ENCODE measurements at regions not wholly inside any gene's neighbourhood (a gene's known extent, or its start where the extent isn't known, plus 50 kb on each side); places are given as distances from the start of the nearest gene placed in this dataset.
A peak's percentile ranks its signal among the peaks of the same experiment; 100 is the strongest.

GRCh38 chr2:15058015-15058720 is 425.7 kb downstream of the LRATD1 start:
- H3K9me3 Mint-ChIP-seq, result peaks cover 0 to 10% (median 0%) of the 10 kb centered on the region in 9 donors
- no peak overlapping the region for H3K4me3 Mint-ChIP-seq
- no peak overlapping the region for H3K27ac Mint-ChIP-seq
- H3K27me3 Mint-ChIP-seq, result peaks cover 2 to 22% (median 12%) of the 10 kb centered on the region in 5 donors
- POLR2A ChIA-PET, result no interaction called here
- no peaks in the 10 kb centered on the region for H3K4me1 Mint-ChIP-seq
- H3K36me3 Mint-ChIP-seq, result no peaks in the 10 kb centered on the region
- ATAC-seq (no peak), DNase-seq (no peak)

GRCh38 chr2:15058721-15059157 is 426.2 kb downstream of the LRATD1 start:
- peaks cover 2 to 22% (median 12%) of the 10 kb centered on the region in 5 donors for H3K27me3 Mint-ChIP-seq
- DNase-seq, result no peak
- H3K9me3 Mint-ChIP-seq, result peaks cover 0 to 10% (median 2%) of the 10 kb centered on the region in 9 donors
- no peaks in the 10 kb centered on the region for H3K4me1 Mint-ChIP-seq
- no peak for ATAC-seq
- POLR2A ChIA-PET, result no interaction called here
- no peak overlapping the region for H3K4me3 Mint-ChIP-seq
- no peaks in the 10 kb centered on the region for H3K36me3 Mint-ChIP-seq
- no peak overlapping the region for H3K27ac Mint-ChIP-seq

GRCh38 chr2:15059870-15060512 is 427.5 kb downstream of the LRATD1 start:
- H3K27me3 Mint-ChIP-seq, result peaks cover under 1 to 18% (median 12%) of the 10 kb centered on the region in 5 donors
- DNase-seq (no peak), ATAC-seq (no peak)
- H3K4me1 Mint-ChIP-seq, result no peaks in the 10 kb centered on the region
- H3K4me3 Mint-ChIP-seq, result no peak overlapping the region
- peaks cover 0 to 16% (median 2%) of the 10 kb centered on the region in 9 donors for H3K9me3 Mint-ChIP-seq
- POLR2A ChIA-PET, result no interaction called here
- H3K27ac Mint-ChIP-seq, result no peak overlapping the region
- no peaks in the 10 kb centered on the region for H3K36me3 Mint-ChIP-seq

DNA sequence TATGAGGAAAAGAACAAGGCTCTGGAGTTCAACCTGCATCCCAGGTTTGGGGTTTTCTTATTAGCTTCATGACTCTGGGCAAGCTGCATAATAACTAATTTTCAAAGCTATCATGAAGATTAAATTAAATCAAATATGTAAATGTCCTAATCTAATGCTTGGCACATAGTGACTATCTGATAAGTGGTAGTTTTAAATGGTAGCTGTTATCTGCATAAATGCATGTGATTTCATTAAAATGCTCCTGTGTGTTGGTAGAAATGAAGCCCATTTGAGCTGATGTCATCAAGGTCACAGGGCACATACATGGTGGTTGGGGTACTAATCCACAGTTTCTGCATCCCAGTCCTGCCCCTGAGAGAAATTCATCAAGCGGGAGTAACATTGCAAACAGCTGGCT is 428.8 kb downstream of the LRATD1 start:
- H3K36me3 Mint-ChIP-seq, result peaks cover 0 to 6% (median 0%) of the 10 kb centered on the region in 3 donors
- no peak overlapping the region for H3K27ac Mint-ChIP-seq
- H3K9me3 Mint-ChIP-seq, result peaks cover 0 to 28% (median 5%) of the 10 kb centered on the region in 9 donors
- no peak for DNase-seq
- ATAC-seq, result no peak
- H3K27me3 Mint-ChIP-seq, result peaks cover 0 to 17% (median 8%) of the 10 kb centered on the region in 5 donors
- H3K4me3 Mint-ChIP-seq, result no peak overlapping the region
- H3K4me1 Mint-ChIP-seq, result no peaks in the 10 kb centered on the region
- POLR2A ChIA-PET, result no interaction called here

- Mint-ChIP-seq H3K27me3 (peaks cover 0 to 17% (median 4%) of the 10 kb centered on the region in 5 donors), H3K27ac (no peak overlapping the region), H3K36me3 (peaks cover 0 to 7% (median 0%) of the 10 kb centered on the region in 3 donors), H3K4me1 (no peaks in the 10 kb centered on the region), H3K4me3 (no peak overlapping the region), H3K9me3 (peaks cover 0 to 29% (median 7%) of the 10 kb centered on the region in 9 donors)
- ATAC-seq, result no peak
- no peak for DNase-seq
- POLR2A ChIA-PET, result no interaction called here
These were observed 433.6 kb downstream of the LRATD1 start for GRCh38 chr2:15066138-15066537.

- Mint-ChIP-seq H3K9me3 (peaks cover 0 to 22% (median 4%) of the 10 kb centered on the region in 9 donors), H3K4me1 (no peaks in the 10 kb centered on the region), H3K4me3 (no peak overlapping the region), H3K36me3 (peaks cover 0 to 7% (median 0%) of the 10 kb centered on the region in 3 donors), H3K27ac (no peak overlapping the region), H3K27me3 (peaks cover 0 to 3% (median 0%) of the 10 kb centered on the region in 5 donors)
- ATAC-seq (no peak), DNase-seq (no peak)
- POLR2A ChIA-PET, result interaction anchor here (0.7 kb wide), 1 partner anchor 760 kb away, joined by 3 read pairs; no protein-coding TSS in a partner anchor
These were observed 436.6 kb downstream of the LRATD1 start for GRCh38 chr2:15069149-15069548.

DNA sequence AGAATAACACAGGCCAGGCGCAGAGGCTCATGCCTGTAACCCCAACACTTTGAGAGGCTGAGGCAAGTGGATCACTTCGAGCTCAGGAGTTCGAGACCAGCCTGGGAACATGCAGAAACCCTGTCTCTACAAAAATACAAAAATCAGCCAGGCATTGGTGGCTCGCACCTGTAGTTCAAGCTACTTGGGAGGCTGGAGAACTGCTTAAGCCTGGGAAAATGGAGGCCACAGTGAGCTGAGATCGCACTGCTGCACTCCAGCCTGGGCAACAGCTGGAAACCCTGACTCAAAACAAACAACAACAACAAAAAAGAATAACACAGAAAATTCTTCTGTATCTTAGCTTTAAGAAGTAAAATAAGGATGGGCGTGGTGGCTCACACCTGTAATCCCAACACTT is 440.3 kb downstream of the LRATD1 start:
- Mint-ChIP-seq H3K27me3 (peaks cover 0 to 3% (median 0%) of the 10 kb centered on the region in 5 donors), H3K4me3 (no peak overlapping the region), H3K9me3 (peaks cover 0 to 6% (median 0%) of the 10 kb centered on the region in 9 donors), H3K4me1 (no peaks in the 10 kb centered on the region), H3K27ac (no peak overlapping the region), H3K36me3 (no peaks in the 10 kb centered on the region)
- no peak for ATAC-seq
- POLR2A ChIA-PET, result no interaction called here
- DNase-seq, result no peak

DNA sequence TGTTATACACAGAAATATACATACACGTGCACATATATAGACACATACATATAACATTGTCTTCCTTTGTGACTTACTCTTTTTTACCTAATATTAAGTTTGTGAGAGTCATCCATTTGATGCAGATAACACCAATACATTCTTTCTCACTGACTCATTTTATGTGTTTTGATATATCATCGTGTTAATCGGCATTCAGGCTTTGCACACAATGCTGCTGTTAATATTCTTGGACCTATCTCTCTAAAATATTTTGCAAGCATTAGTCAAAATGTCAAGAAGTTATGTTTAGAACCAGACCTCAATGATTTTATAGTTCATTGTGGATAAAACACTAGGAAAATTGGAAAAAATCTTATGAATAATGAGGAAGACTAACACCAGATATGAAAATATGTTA is 441.1 kb downstream of the LRATD1 start:
- H3K36me3 Mint-ChIP-seq, result no peaks in the 10 kb centered on the region
- no peak for DNase-seq
- no peak overlapping the region for H3K27ac Mint-ChIP-seq
- no peak for ATAC-seq
- peaks cover 0 to 6% (median 0%) of the 10 kb centered on the region in 9 donors for H3K9me3 Mint-ChIP-seq
- POLR2A ChIA-PET, result no interaction called here
- no peak overlapping the region for H3K4me3 Mint-ChIP-seq
- no peaks in the 10 kb centered on the region for H3K4me1 Mint-ChIP-seq
- peaks cover 0 to 3% (median 0%) of the 10 kb centered on the region in 5 donors for H3K27me3 Mint-ChIP-seq

DNA sequence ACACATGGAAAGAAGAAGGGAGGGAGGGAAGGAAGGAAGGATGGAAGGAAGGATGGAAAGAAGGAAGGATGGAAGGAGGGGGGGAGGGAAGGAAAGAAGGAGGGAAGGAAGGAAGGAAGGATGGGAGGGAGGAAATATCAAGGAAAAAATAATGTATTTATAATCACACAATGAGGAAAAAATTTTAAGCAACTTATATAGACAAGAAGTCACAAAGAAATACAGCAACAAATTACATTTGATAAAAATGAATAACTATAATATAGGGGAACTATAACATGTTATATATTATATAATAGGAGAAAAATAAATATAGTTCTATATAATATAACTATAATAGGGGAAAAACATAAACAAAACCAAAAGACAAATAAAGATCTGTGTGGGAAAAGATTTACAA is 441.8 kb downstream of the LRATD1 start:
- Mint-ChIP-seq H3K4me1 (no peaks in the 10 kb centered on the region), H3K27ac (no peak overlapping the region), H3K27me3 (peaks cover 0 to 3% (median 0%) of the 10 kb centered on the region in 5 donors), H3K9me3 (peaks cover 0 to 6% (median 0%) of the 10 kb centered on the region in 9 donors), H3K36me3 (no peaks in the 10 kb centered on the region), H3K4me3 (no peak overlapping the region)
- POLR2A ChIA-PET, result no interaction called here
- no peak for DNase-seq
- ATAC-seq, result no peak

DNA sequence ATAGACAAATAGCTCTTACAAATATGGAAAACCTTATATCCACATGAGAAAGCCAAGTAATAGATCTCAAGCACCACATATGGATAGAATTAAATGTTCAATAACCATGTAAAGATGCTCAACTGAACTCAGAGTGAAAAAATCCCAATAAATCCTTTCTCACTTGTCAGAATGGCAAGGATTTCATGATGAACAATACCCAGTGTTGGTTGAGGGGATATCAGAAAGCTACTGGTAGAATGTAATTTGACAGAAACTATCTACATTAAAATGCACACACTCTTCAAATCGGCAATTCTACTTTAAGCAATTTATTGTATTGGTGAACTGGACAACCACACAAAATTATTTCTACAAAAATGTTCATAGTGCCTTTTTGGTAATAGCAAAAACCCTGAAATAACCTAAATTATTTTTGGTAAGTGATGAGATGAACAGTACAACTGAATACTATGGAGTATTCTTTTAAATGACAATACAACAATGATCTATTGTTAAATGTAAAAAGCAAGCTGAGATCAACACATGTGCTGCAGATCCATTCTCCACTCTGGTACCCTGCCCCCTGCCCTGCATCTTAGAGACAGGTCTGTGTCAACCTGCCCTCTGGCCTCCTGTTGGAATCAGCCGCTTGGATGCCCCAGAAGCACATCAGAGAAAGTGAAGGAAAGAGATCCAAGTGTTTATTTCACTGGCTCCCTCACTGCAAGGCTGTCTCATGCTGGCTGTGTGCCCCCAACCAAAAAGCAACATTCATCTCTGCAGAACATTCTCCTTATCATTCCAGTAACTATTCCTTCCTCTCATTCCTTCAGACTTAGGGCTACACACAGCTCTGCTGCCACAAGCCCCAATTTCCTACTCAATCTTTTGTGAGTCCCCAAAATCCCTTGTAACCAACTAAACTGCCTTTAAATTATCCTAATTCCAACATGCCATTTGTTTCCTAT is 442.5 kb downstream of the LRATD1 start:
- no peak overlapping the region for H3K27ac Mint-ChIP-seq
- H3K9me3 Mint-ChIP-seq, result peaks cover 0 to 6% (median 0%) of the 10 kb centered on the region in 9 donors
- no peaks in the 10 kb centered on the region for H3K4me1 Mint-ChIP-seq
- no peak overlapping the region for H3K4me3 Mint-ChIP-seq
- H3K36me3 Mint-ChIP-seq, result no peaks in the 10 kb centered on the region
- POLR2A ChIA-PET, result no interaction called here
- peaks cover 0 to 6% (median 0%) of the 10 kb centered on the region in 5 donors for H3K27me3 Mint-ChIP-seq
- DNase-seq (no peak), ATAC-seq (no peak)

- DNase-seq, result no peak
- H3K9me3 Mint-ChIP-seq, result peaks cover 0 to 6% (median 0%) of the 10 kb centered on the region in 9 donors
- POLR2A ChIA-PET, result no interaction called here
- no peak overlapping the region for H3K4me3 Mint-ChIP-seq
- no peak for ATAC-seq
- H3K4me1 Mint-ChIP-seq, result no peaks in the 10 kb centered on the region
- H3K27ac Mint-ChIP-seq, result no peak overlapping the region
- H3K27me3 Mint-ChIP-seq, result peaks cover 0 to 4% (median 2%) of the 10 kb centered on the region in 5 donors
- H3K36me3 Mint-ChIP-seq, result no peaks in the 10 kb centered on the region
These were observed 444.2 kb downstream of the LRATD1 start for GRCh38 chr2:15076668-15077067.

- POLR2A ChIA-PET, result no interaction called here
- H3K4me3 Mint-ChIP-seq, result no peak overlapping the region
- H3K36me3 Mint-ChIP-seq, result no peaks in the 10 kb centered on the region
- peaks cover 0 to 6% (median 0%) of the 10 kb centered on the region in 9 donors for H3K9me3 Mint-ChIP-seq
- DNase-seq (no peak), ATAC-seq (no peak)
- H3K27me3 Mint-ChIP-seq, result peaks cover 0 to 12% (median 3%) of the 10 kb centered on the region in 5 donors
- H3K27ac Mint-ChIP-seq, result peak overlapping the region in 1 of 10 donors; percentile 40
- H3K4me1 Mint-ChIP-seq, result no peaks in the 10 kb centered on the region
These were observed 448.8 kb downstream of the LRATD1 start for GRCh38 chr2:15081356-15081755.
